Liver (tissue), 8 donors: ENCODE measurements at regions not wholly inside any gene's neighbourhood (a gene's known extent, or its start where the extent isn't known, plus 50 kb on each side); places are given as distances from the start of the nearest gene placed in this dataset.

Source experiments
- DNase-seq: peaks from one replicate; pipeline ENCODE4 v3.0.0-alpha.2; 2017; ENCODE audit warnings: low spot score
- H3K27ac ChIP-seq, 2 donors: one replicate each; pipeline ENCODE4 v1.7.0; 2013; ENCODE audit warnings: inconsistent platforms in 2 of 2, low read length in 2 of 2, control low read depth in 1 of 2, low read depth in 1 of 2, mild to moderate bottlenecking in 1 of 2
- H3K27me3 ChIP-seq, 4 donors: one replicate each; pipeline versions ENCODE4 v1.6.1 to v1.7.0; 2013; ENCODE audit warnings: low read length in 3 of 4, inconsistent platforms in 1 of 4, mild to moderate bottlenecking in 1 of 4, moderate library complexity in 1 of 4; ENCODE audit not compliant: control insufficient read depth in 4 of 4, insufficient read depth in 4 of 4
- H3K36me3 ChIP-seq, 4 donors: one replicate each; pipeline versions ENCODE4 v1.6.1 to v1.7.0; 2013; ENCODE audit warnings: low read length in 3 of 4, mild to moderate bottlenecking in 3 of 4, low read depth in 1 of 4, moderate library complexity in 1 of 4; ENCODE audit not compliant: control insufficient read depth in 4 of 4, insufficient read depth in 3 of 4
- H3K4me1 ChIP-seq, 4 donors: one replicate each; pipeline versions ENCODE4 v1.6.1 to v1.7.0; 2013; ENCODE audit warnings: low read length in 3 of 4, mild to moderate bottlenecking in 3 of 4, moderate library complexity in 1 of 4; ENCODE audit not compliant: control insufficient read depth in 4 of 4, insufficient read depth in 4 of 4
- H3K4me3 ChIP-seq, 3 donors: one replicate each; pipeline versions ENCODE4 v1.6.1 to v1.7.0; 2013; ENCODE audit warnings: low read length in 3 of 3, control low read depth in 1 of 3, low read depth in 1 of 3, mild to moderate bottlenecking in 1 of 3
- H3K9ac ChIP-seq, 2 donors: one replicate each; pipeline ENCODE4 v1.7.0; 2013; ENCODE audit warnings: low read length in 2 of 2, mild to moderate bottlenecking in 2 of 2, moderate library complexity in 2 of 2, control low read depth in 1 of 2, low read depth in 1 of 2
- H3K9me3 ChIP-seq, 4 donors: one replicate each; pipeline versions ENCODE4 v1.6.1 to v1.7.0; 2013; ENCODE audit warnings: low read length in 3 of 4; ENCODE audit not compliant: control insufficient read depth in 4 of 4
- ATF3 ChIP-seq: IDR thresholded peaks from 2 replicates; pipeline ENCODE4 v1.6.1; 2016; ENCODE audit warnings: antibody characterized with exemption
- CTCF ChIP-seq: fragments of 150-350 bp; IDR thresholded peaks from 2 replicates; pipeline ENCODE4 v1.5.1; 2017; ENCODE audit warnings: improper control_type of control experiment, low read depth, low read length; ENCODE audit not compliant: missing input control
- FOXA1 ChIP-seq: IDR thresholded peaks from 2 replicates; pipeline ENCODE4 v1.6.1; 2016; ENCODE audit warnings: antibody characterized with exemption
- FOXA2 ChIP-seq: IDR thresholded peaks from 2 replicates; pipeline ENCODE4 v1.6.1; 2016; ENCODE audit warnings: antibody characterized with exemption
- GABPA ChIP-seq, 2 donors: IDR thresholded peaks in 1 of 2; conservative IDR thresholded peaks in 1 of 2; 2 replicates each; pipeline ENCODE4 v1.6.1; 2016; ENCODE audit warnings: antibody characterized with exemption in 2 of 2, mild to moderate bottlenecking in 1 of 2, moderate library complexity in 1 of 2
- HNF4A ChIP-seq, 2 donors: conservative IDR thresholded peaks; 2 replicates each; pipeline ENCODE4 v1.6.1; 2016; ENCODE audit warnings: antibody characterized with exemption in 2 of 2, mild to moderate bottlenecking in 2 of 2
- HNF4G ChIP-seq: IDR thresholded peaks from 2 replicates; pipeline ENCODE4 v1.6.1; 2016; ENCODE audit warnings: antibody characterized with exemption
- JUND ChIP-seq, 2 donors: IDR thresholded peaks; 2 replicates each; pipeline ENCODE4 v1.6.1; 2016; ENCODE audit warnings: antibody characterized with exemption in 2 of 2
- MAX ChIP-seq: IDR thresholded peaks from 2 replicates; pipeline ENCODE4 v1.6.1; 2016; ENCODE audit warnings: antibody characterized with exemption
- NR2F2 ChIP-seq: IDR thresholded peaks from 2 replicates; pipeline ENCODE4 v1.6.1; 2016; ENCODE audit warnings: antibody characterized with exemption
- RAD21 ChIP-seq, 2 donors: IDR thresholded peaks; 2 replicates each; pipeline ENCODE4 v1.6.1; 2016; ENCODE audit warnings: antibody characterized with exemption in 2 of 2, mild to moderate bottlenecking in 2 of 2
- REST ChIP-seq: IDR thresholded peaks from 2 replicates; pipeline ENCODE4 v1.6.1; 2016; ENCODE audit warnings: antibody characterized with exemption, mild to moderate bottlenecking
- YY1 ChIP-seq: IDR thresholded peaks from 2 replicates; pipeline ENCODE4 v1.6.1; 2016; ENCODE audit warnings: antibody characterized with exemption, mild to moderate bottlenecking
- WGBS: extraction: QIAGEN DNeasy Blood & Tissue Kit; methylation state at CpG from one replicate; pipeline ENCODE4 v1.1.7; 2013; 5-methylcytosine and 5-hydroxymethylcytosine counted together
- TF ChIP-seq, protein P1 (sequence below): IDR thresholded peaks from 2 replicates; pipeline ENCODE4 v1.6.1; 2016; ENCODE audit warnings: antibody characterized with exemption
- donor health status: healthy.
- donor health status: healthy.
- donor health status: healthy.
- donor health status: healthy.
- donor health status: healthy.

- no peak overlapping the region for H3K9ac ChIP-seq
- no peaks in the 10 kb centered on the region for H3K4me1 ChIP-seq
- TF ChIP-seq CTCF (peak; percentile 65), HNF4A (conservative IDR thresholded peaks at IDR 0.05) (no peak), RAD21 (IDR thresholded peaks at IDR 0.05) (peak; percentile 73 to 82), FOXA2 (no peak), JUND (IDR thresholded peaks at IDR 0.05) (no peak)
- 24% methylated on average over 7 of the region's 7 CpGs for WGBS
- H3K36me3 ChIP-seq = no peaks in the 10 kb centered on the region
- H3K27me3 ChIP-seq = peaks cover 0 to 5% (median 2%) of the 10 kb centered on the region in 4 donors
- no peaks in the 10 kb centered on the region for H3K9me3 ChIP-seq
- H3K4me3 ChIP-seq = no peak overlapping the region
- H3K27ac ChIP-seq = no peak overlapping the region
- peak; percentile 45 for DNase-seq
Observed at GRCh38 chr22:45096256-45096907, 67.3 kb upstream of the NUP50 start.

GRCh38 chr22:45097061-45097460 is 66.7 kb upstream of the NUP50 start:
- Histone ChIP-seq H3K36me3 (no peaks in the 10 kb centered on the region), H3K4me1 (no peaks in the 10 kb centered on the region), H3K27ac (no peak overlapping the region), H3K4me3 (no peak overlapping the region), H3K9me3 (no peaks in the 10 kb centered on the region), H3K27me3 (peaks cover 0 to 5% (median under 1%) of the 10 kb centered on the region in 4 donors), H3K9ac (no peak overlapping the region)
- 81% methylated on average over 3 of the region's 3 CpGs for WGBS
- TF ChIP-seq ATF3 = no peak
- no peak for TF ChIP-seq HNF4G
- TF ChIP-seq RAD21 (IDR thresholded peaks at IDR 0.05) = no peak
- TF ChIP-seq JUND (IDR thresholded peaks at IDR 0.05) = no peak
- no peak for TF ChIP-seq FOXA1
- TF ChIP-seq REST = no peak
- no peak for TF ChIP-seq NR2F2
- TF ChIP-seq YY1 = no peak
- no peak for TF ChIP-seq GABPA (IDR thresholded peaks at IDR 0.05 in 1 of 2, conservative IDR thresholded peaks at IDR 0.05 in 1 of 2)
- TF ChIP-seq CTCF = no peak
- TF ChIP-seq MAX = no peak
- no peak for TF ChIP-seq HNF4A (conservative IDR thresholded peaks at IDR 0.05)
- TF ChIP-seq, protein P1, sequence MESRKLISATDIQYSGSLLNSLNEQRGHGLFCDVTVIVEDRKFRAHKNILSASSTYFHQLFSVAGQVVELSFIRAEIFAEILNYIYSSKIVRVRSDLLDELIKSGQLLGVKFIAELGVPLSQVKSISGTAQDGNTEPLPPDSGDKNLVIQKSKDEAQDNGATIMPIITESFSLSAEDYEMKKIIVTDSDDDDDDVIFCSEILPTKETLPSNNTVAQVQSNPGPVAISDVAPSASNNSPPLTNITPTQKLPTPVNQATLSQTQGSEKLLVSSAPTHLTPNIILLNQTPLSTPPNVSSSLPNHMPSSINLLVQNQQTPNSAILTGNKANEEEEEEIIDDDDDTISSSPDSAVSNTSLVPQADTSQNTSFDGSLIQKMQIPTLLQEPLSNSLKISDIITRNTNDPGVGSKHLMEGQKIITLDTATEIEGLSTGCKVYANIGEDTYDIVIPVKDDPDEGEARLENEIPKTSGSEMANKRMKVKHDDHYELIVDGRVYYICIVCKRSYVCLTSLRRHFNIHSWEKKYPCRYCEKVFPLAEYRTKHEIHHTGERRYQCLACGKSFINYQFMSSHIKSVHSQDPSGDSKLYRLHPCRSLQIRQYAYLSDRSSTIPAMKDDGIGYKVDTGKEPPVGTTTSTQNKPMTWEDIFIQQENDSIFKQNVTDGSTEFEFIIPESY = no peak
- no peak for TF ChIP-seq FOXA2
- DNase-seq = no peak
